GM12878 (cell line): ENCODE measurements at regions not wholly inside any gene's neighbourhood (a gene's known extent, or its start where the extent isn't known, plus 50 kb on each side); places are given as distances from the start of the nearest gene placed in this dataset.

Source experiments
- ATAC-seq: fragments of 200-7000 bp; cut with Tn5 transposase; 3 replicates; pipeline ENCODE4 v1.9.1; 2020; ENCODE audit warnings: mild to moderate bottlenecking, moderate library complexity
- BruUV-seq: library from RNA; stranded (reverse); fragments of 400-500 nt; replicated peaks from 2 replicates; lab custom pipeline; 2021; lab: Mats Ljungman, UMichigan
- CTCF ChIA-PET: fragments of 300-600 bp; sonication (Branson Sonifier 250); formaldehyde crosslinking; extraction: SDS; loops from one replicate; lab custom pipeline; 2021; ENCODE audit warnings: inconsistent platforms; lab: Yijun Ruan, JAX
- POLR2A ChIA-PET: fragments of 350-600 bp; formaldehyde crosslinking; extraction: SDS; loops from one replicate; lab custom pipeline; 2021; ENCODE audit warnings: inconsistent platforms; lab: Charles Lee
- RAD21 ChIA-PET: fragments of 300-600 bp; sonication (Branson Sonifier 250); formaldehyde crosslinking; loops from one replicate; lab custom pipeline; 2023; ENCODE audit warnings: antibody characterized with exemption; ENCODE audit not compliant: unreplicated experiment; lab: Charles Lee
- SMC1A ChIA-PET: fragments of 300-600 bp; sonication (Branson Sonifier 250); formaldehyde crosslinking; loops from one replicate; lab custom pipeline; 2023; ENCODE audit not compliant: unreplicated experiment, uncharacterized antibody; lab: Charles Lee
- DNase-seq: peaks from one replicate; pipeline ENCODE4 v3.0.0-alpha.2; 2011; ENCODE audit warnings: low read depth, low spot score
- FAIRE-seq: peaks from 3 replicates; lab custom pipeline; 2011; peaks lifted over from hg19 to GRCh38; lab: Jason Lieb, UNC
- H2AFZ ChIP-seq: 2 replicates; pipeline ENCODE4 v1.6.0; 2011; ENCODE audit warnings: low read depth, low read length, control low read depth; ENCODE audit not compliant: control insufficient read depth
- H3K27ac ChIP-seq: 2 replicates; pipeline ENCODE4 v1.5.1; 2011; ENCODE audit warnings: control low read depth; ENCODE audit not compliant: control insufficient read depth, insufficient read depth
- H3K27me3 ChIP-seq, 2 experiments: replicated peaks in 1 of 2; 2 replicates each; pipeline versions ENCODE4 v1.6.0 to v1.6.1; 2011; ENCODE audit warnings: low read length in 1 of 2; ENCODE audit not compliant: control insufficient read depth in 2 of 2, insufficient read depth in 2 of 2
- H3K36me3 ChIP-seq, 2 experiments: 2 replicates each; pipeline ENCODE4 v1.5.1; 2011; ENCODE audit warnings: low read length in 1 of 2; ENCODE audit not compliant: control insufficient read depth in 2 of 2, insufficient read depth in 2 of 2
- H3K4me1 ChIP-seq: 2 replicates; pipeline ENCODE4 v1.6.1; 2011; ENCODE audit warnings: mild to moderate bottlenecking, low read length, moderate library complexity, mixed read lengths; ENCODE audit not compliant: control insufficient read depth, insufficient read depth
- H3K4me2 ChIP-seq: 2 replicates; pipeline ENCODE4 v1.6.0; 2011; ENCODE audit warnings: control low read depth; ENCODE audit not compliant: control insufficient read depth, insufficient read depth
- H3K4me3 ChIP-seq: fragments of 200-600 bp; sonication (generic); 2 replicates; pipeline ENCODE4 v1.5.1; 2016
- H3K79me2 ChIP-seq: 2 replicates; pipeline ENCODE4 v1.6.0; 2011; ENCODE audit warnings: low read length; ENCODE audit not compliant: control insufficient read depth, insufficient read depth
- H3K9ac ChIP-seq: 2 replicates; pipeline ENCODE4 v1.8.0; 2011; ENCODE audit warnings: low read length, control low read depth, mixed read lengths; ENCODE audit not compliant: control insufficient read depth, insufficient read depth
- H3K9me3 ChIP-seq: replicated peaks from 3 replicates; pipeline ENCODE4 v1.5.1; 2011; ENCODE audit warnings: mild to moderate bottlenecking, low read length; ENCODE audit not compliant: control insufficient read depth, insufficient read depth
- H4K20me1 ChIP-seq: 2 replicates; pipeline ENCODE4 v1.6.0; 2011; ENCODE audit not compliant: control insufficient read depth, insufficient read depth
- ASH2L ChIP-seq: fragments of 300-600, 200-600 bp; sonication (generic); IDR thresholded peaks from 2 replicates; pipeline ENCODE4 v1.6.1; 2017; ENCODE audit warnings: low read depth, mild to moderate bottlenecking, borderline replicate concordance
- ATF7 ChIP-seq: fragments of 450-650 bp; IDR thresholded peaks from 2 replicates; pipeline ENCODE4 v1.6.1; 2016; ENCODE audit warnings: low read depth, mild to moderate bottlenecking
- BACH1 ChIP-seq: fragments of 450-650 bp; IDR thresholded peaks from 2 replicates; pipeline ENCODE4 v1.6.1; 2017; ENCODE audit warnings: mild to moderate bottlenecking, borderline replicate concordance
- CBX5 ChIP-seq: sonication (generic); IDR thresholded peaks from 2 replicates; pipeline ENCODE4 v1.6.1; 2016; ENCODE audit warnings: low read depth, moderate library complexity, mild to moderate bottlenecking, inconsistent platforms
- E4F1 ChIP-seq: fragments of 450-650 bp; IDR thresholded peaks from 2 replicates; pipeline ENCODE4 v1.6.1; 2018; ENCODE audit warnings: borderline replicate concordance, mild to moderate bottlenecking; ENCODE audit not compliant: partially characterized antibody
- EP300 ChIP-seq, 2 experiments: fragments of 150-350 bp in 1 of 2; IDR thresholded peaks; 2 replicates each; pipeline ENCODE4 v1.6.1; 2011 to 2012; ENCODE audit warnings: low read depth in 2 of 2, low read length in 2 of 2, borderline replicate concordance in 1 of 2, improper control_type of control experiment in 1 of 2, inconsistent platforms in 1 of 2; ENCODE audit not compliant: control insufficient read depth in 1 of 2
- FOS ChIP-seq: IDR thresholded peaks from 3 replicates; pipeline ENCODE4 v1.6.1; 2011; ENCODE audit warnings: borderline replicate concordance; ENCODE audit not compliant: insufficient read length; ENCODE audit errors: extremely low read depth
- IRF3 ChIP-seq: fragments of 450-650 bp; IDR thresholded peaks from 2 replicates; pipeline ENCODE4 v1.6.1; 2014; ENCODE audit warnings: mild to moderate bottlenecking
- KDM1A ChIP-seq: fragments of 200-600 bp; sonication (generic); IDR thresholded peaks from 2 replicates; pipeline ENCODE4 v1.6.1; 2016; ENCODE audit warnings: borderline replicate concordance
- LARP7 ChIP-seq: fragments of 450-650 bp; IDR thresholded peaks from 2 replicates; pipeline ENCODE4 v1.6.1; 2017; ENCODE audit warnings: mild to moderate bottlenecking
- PAX5 ChIP-seq: IDR thresholded peaks from 2 replicates; pipeline ENCODE4 v1.6.1; 2011; ENCODE audit warnings: low read depth, low read length, borderline replicate concordance
- POLR2A ChIP-seq: IDR thresholded peaks from 2 replicates; pipeline ENCODE4 v1.6.1; 2011; ENCODE audit warnings: low read depth, mild to moderate bottlenecking, low read length
- POU2F2 ChIP-seq: IDR thresholded peaks from 3 replicates; pipeline ENCODE4 v1.6.1; 2011; ENCODE audit warnings: low read depth, mild to moderate bottlenecking, low read length, borderline replicate concordance
- SUPT20H ChIP-seq: IDR thresholded peaks from 2 replicates; pipeline ENCODE4 v1.6.1; 2011; ENCODE audit warnings: low read depth, mild to moderate bottlenecking, low read length, moderate library complexity, borderline replicate concordance; ENCODE audit not compliant: control insufficient read depth
- SUZ12 ChIP-seq: fragments of 200-600 bp; sonication (generic); IDR thresholded peaks from one replicate; pipeline ENCODE4 v1.6.1; 2018; ENCODE audit warnings: antibody characterized with exemption, mild to moderate bottlenecking; ENCODE audit not compliant: unreplicated experiment
- ZBTB40 ChIP-seq: fragments of 450-650 bp; IDR thresholded peaks from 2 replicates; pipeline ENCODE4 v1.6.1; 2016; ENCODE audit warnings: mild to moderate bottlenecking, moderate library complexity, borderline replicate concordance
- ZNF384 ChIP-seq: IDR thresholded peaks from 2 replicates; pipeline ENCODE4 v1.6.1; 2012; ENCODE audit warnings: low read depth, mild to moderate bottlenecking, low read length, improper control_type of control experiment, borderline replicate concordance
- WGBS: methylation state at CpG from one replicate; pipeline ENCODE4 v1.1.6; 2016; ENCODE audit warnings: low lambda C conversion rate; ENCODE audit not compliant: insufficient replicate concordance, insufficient coverage; ENCODE audit errors: missing lambda C conversion rate; 5-methylcytosine and 5-hydroxymethylcytosine counted together
- in situ Hi-C: fragments of 300-500 bp; cut with MboI; formaldehyde crosslinking; loops from 9 replicates; pipeline ENCODE4 v1.14.3; 2018; ENCODE audit warnings: mixed read lengths
- intact Hi-C: fragments of 100-400 bp; cut with micrococcal nuclease; formaldehyde crosslinking; loops from one replicate; pipeline ENCODE4 v1.14.2; 2022; ENCODE audit not compliant: unreplicated experiment

- ATAC-seq, result no peak
- no peaks in the 10 kb centered on the region for H3K4me1 ChIP-seq
- in situ Hi-C loops (no loop called here), intact Hi-C loops (no loop called here)
- no peak overlapping the region for H3K4me2 ChIP-seq
- TF ChIP-seq LARP7 (no peak), ZNF384 (no peak), EP300 (IDR thresholded peaks at IDR 0.05; ENCODE audit: borderline replicate concordance in 1 of 2, control insufficient read depth in 1 of 2, low read depth in 2 of 2, low read length in 2 of 2) (no peak), ATF7 (no peak), ZBTB40 (no peak), KDM1A (no peak), ASH2L (no peak), CBX5 (no peak), BACH1 (no peak), POU2F2 (no peak), IRF3 (no peak), SUPT20H (no peak), FOS (no peak), POLR2A (no peak), SUZ12 (no peak), E4F1 (no peak), PAX5 (no peak)
- H3K27ac ChIP-seq, result no peak overlapping the region
- BruUV-seq, result no TSS peak
- no peaks in the 10 kb centered on the region for H4K20me1 ChIP-seq
- no peak for DNase-seq
- no peaks in the 10 kb centered on the region; a peak in 1 of 4 replicates for H3K27me3 ChIP-seq
- no peak overlapping the region for H3K4me3 ChIP-seq
- H3K79me2 ChIP-seq, result no peaks in the 10 kb centered on the region
- WGBS, result 7% methylated on average over 5 of the region's 5 CpGs
- H3K36me3 ChIP-seq, result no peaks in the 10 kb centered on the region
- no peaks in the 10 kb centered on the region for H3K9me3 ChIP-seq
- ChIA-PET SMC1A (no interaction called here), POLR2A (no interaction called here), CTCF (no interaction called here), RAD21 (no interaction called here)
- FAIRE-seq, result no peak
- no peak overlapping the region for H2AFZ ChIP-seq
- no peak overlapping the region for H3K9ac ChIP-seq
These were observed 204.7 kb upstream of the GUCY1A2 start for GRCh38 chr11:107222916-107223460.
